AG08395 (cell line): ENCODE measurements at regions not wholly inside any gene's neighbourhood (a gene's known extent, or its start where the extent isn't known, plus 50 kb on each side); places are given as distances from the start of the nearest gene placed in this dataset.

Source experiments
- DNase-seq: peaks from one replicate; pipeline ENCODE4 v3.0.0; 2012; ENCODE audit warnings: mixed read lengths, low spot score

- no peak for DNase-seq
These were observed 95.7 kb upstream of the ALDH1A3 start for GRCh38 chr15:100783760-100784492.

- DNase-seq = no peak
These were observed 95.0 kb upstream of the ALDH1A3 start for GRCh38 chr15:100784493-100785180.

- no peak for DNase-seq
These were observed 94.2 kb upstream of the ALDH1A3 start for GRCh38 chr15:100785181-100786138.

- no peak for DNase-seq
These were observed 93.5 kb upstream of the ALDH1A3 start for GRCh38 chr15:100786139-100786531.

GRCh38 chr15:100786901-100787566, 92.6 kb upstream of the ALDH1A3 start:
- DNase-seq = no peak

- no peak for DNase-seq
These were observed 91.8 kb upstream of the ALDH1A3 start for GRCh38 chr15:100787567-100788417.

GRCh38 chr15:100788418-100789105, 91.1 kb upstream of the ALDH1A3 start:
- DNase-seq = no peak

- no peak for DNase-seq
These were observed 88.8 kb upstream of the ALDH1A3 start for GRCh38 chr15:100790786-100791265.

GRCh38 chr15:100794008-100794407, 85.6 kb upstream of the ALDH1A3 start:
- no peak for DNase-seq

- DNase-seq = no peak
These were observed 78.3 kb upstream of the ALDH1A3 start for GRCh38 chr15:100801256-100801900.

GRCh38 chr15:100802421-100803170, 77.0 kb upstream of the ALDH1A3 start:
- DNase-seq = no peak

- no peak for DNase-seq
These were observed 76.5 kb upstream of the ALDH1A3 start for GRCh38 chr15:100803171-100803440.

- DNase-seq = no peak
These were observed 73.5 kb upstream of the ALDH1A3 start for GRCh38 chr15:100806157-100806556.

GRCh38 chr15:100807028-100807427, 72.6 kb upstream of the ALDH1A3 start:
- DNase-seq = no peak

- DNase-seq = no peak
These were observed 70.9 kb upstream of the ALDH1A3 start for GRCh38 chr15:100808691-100809090.

GRCh38 chr15:100809151-100809550, 70.5 kb upstream of the ALDH1A3 start:
- DNase-seq = no peak

- no peak for DNase-seq
These were observed 70.0 kb upstream of the ALDH1A3 start for GRCh38 chr15:100809587-100809986.

- DNase-seq = no peak
These were observed 69.4 kb upstream of the ALDH1A3 start for GRCh38 chr15:100810229-100810628.

- no peak for DNase-seq
These were observed 68.8 kb upstream of the ALDH1A3 start for GRCh38 chr15:100810831-100811230.
